Stomach (tissue), 4 donors: ENCODE measurements at regions not wholly inside any gene's neighbourhood (a gene's known extent, or its start where the extent isn't known, plus 50 kb on each side); places are given as distances from the start of the nearest gene placed in this dataset.

ENCODE experiments used
- CTCF ChIP-seq, 7 experiments: fragments of 450-650 bp in 4 of 7; fragments of 200-600 bp in 3 of 7; sonication (generic) in 3 of 7; IDR thresholded peaks; one replicate each; pipeline ENCODE4 v1.5.1; 2016 to 2019; ENCODE audit warnings: antibody characterized with exemption in 7 of 7, control low read depth in 2 of 7, mild to moderate bottlenecking in 1 of 7
- EP300 ChIP-seq: sonication (generic); formaldehyde crosslinking; IDR thresholded peaks from one replicate; pipeline ENCODE4 v1.6.1; 2017; ENCODE audit warnings: antibody characterized with exemption
- POLR2A ChIP-seq, 4 donors: fragments of 450-650 bp; IDR thresholded peaks; one replicate each; pipeline ENCODE4 v1.6.1; 2016; ENCODE audit warnings: antibody characterized with exemption in 4 of 4, control low read depth in 2 of 4, mild to moderate bottlenecking in 1 of 4, moderate library complexity in 1 of 4

GRCh38 chr11:28657378-28658030, 549.3 kb downstream of the METTL15 start:
- TF ChIP-seq CTCF (IDR thresholded peaks at IDR 0.05), result no peak
- TF ChIP-seq EP300, result no peak
- no peak for TF ChIP-seq POLR2A (IDR thresholded peaks at IDR 0.05)
